ENCODE measurements at regions not wholly inside any gene's neighbourhood (a gene's known extent, or its start where the extent isn't known, plus 50 kb on each side); places are given as distances from the start of the nearest gene placed in this dataset.

GRCh38 chr1:212495766-212496494, 63.2 kb downstream of the NENF start:
- no peak overlapping the region for H3K4me2 ChIP-seq (replicated peaks; ENCODE audit: extremely low read depth, low read length, poor library complexity, severe bottlenecking)
- peaks cover 0 to 8% (median 5%) of the 10 kb centered on the region in 3 donors for H3K27me3 Mint-ChIP-seq (ENCODE audit: low read depth in 3 of 3)
- no peaks in the 10 kb centered on the region for H3K27me3 ChIP-seq (ENCODE audit: control insufficient read depth in 2 of 2, insufficient read depth in 2 of 2, low read length in 2 of 2)
- no peak overlapping the region for H2AFZ ChIP-seq (ENCODE audit: insufficient read depth, low read depth, low read length, poor library complexity, severe bottlenecking)
- intact Hi-C loops (cut with micrococcal nuclease) = loop anchor here in 1 of 2 donors (2.0 kb wide), 1 partner anchor 19 kb away; no protein-coding TSS in a partner anchor
- no peak overlapping the region for H3K9ac ChIP-seq (ENCODE audit: insufficient read depth, low read length, poor library complexity, severe bottlenecking)
- H3K79me2 ChIP-seq (ENCODE audit: insufficient read depth, low read length) = no peaks in the 10 kb centered on the region
- H3K4me1 ChIP-seq (ENCODE audit: control insufficient read depth in 1 of 2, insufficient read depth in 2 of 2, low read length in 2 of 2) = peaks cover 14 to 17% of the 10 kb centered on the region in 2 donors
- no peaks in the 10 kb centered on the region for H3K36me3 ChIP-seq (replicated peaks in 1 of 2; ENCODE audit: control insufficient read depth in 1 of 2, insufficient read depth in 2 of 2, low read length in 2 of 2)
- peaks cover 0 to 6% of the 10 kb centered on the region in 2 donors for H3K36me3 Mint-ChIP-seq
- peak overlapping the region; percentile 52 to 81 (median 69) for H3K27ac Mint-ChIP-seq
- peaks cover 32% of the 10 kb centered on the region for H3K4me1 Mint-ChIP-seq
- H3K4me3 ChIP-seq (replicated peaks in 1 of 3; ENCODE audit: low read depth in 2 of 3, low read length in 3 of 3) = no peak overlapping the region
- 81% methylated on average over 7 of the region's 8 CpGs for WGBS (ENCODE audit: insufficient coverage)
- no peaks in the 10 kb centered on the region for H3K9me3 ChIP-seq (replicated peaks in 1 of 2; ENCODE audit: control insufficient read depth in 1 of 2, insufficient read depth in 1 of 2, low read length in 2 of 2)
- H4K20me1 ChIP-seq (ENCODE audit: insufficient read depth, low read length) = no peaks in the 10 kb centered on the region
- peak overlapping the region in 1 of 2 donors; percentile 35 for H3K27ac ChIP-seq (ENCODE audit: low read depth in 1 of 2, low read length in 2 of 2)
- TF ChIP-seq, protein P1, sequence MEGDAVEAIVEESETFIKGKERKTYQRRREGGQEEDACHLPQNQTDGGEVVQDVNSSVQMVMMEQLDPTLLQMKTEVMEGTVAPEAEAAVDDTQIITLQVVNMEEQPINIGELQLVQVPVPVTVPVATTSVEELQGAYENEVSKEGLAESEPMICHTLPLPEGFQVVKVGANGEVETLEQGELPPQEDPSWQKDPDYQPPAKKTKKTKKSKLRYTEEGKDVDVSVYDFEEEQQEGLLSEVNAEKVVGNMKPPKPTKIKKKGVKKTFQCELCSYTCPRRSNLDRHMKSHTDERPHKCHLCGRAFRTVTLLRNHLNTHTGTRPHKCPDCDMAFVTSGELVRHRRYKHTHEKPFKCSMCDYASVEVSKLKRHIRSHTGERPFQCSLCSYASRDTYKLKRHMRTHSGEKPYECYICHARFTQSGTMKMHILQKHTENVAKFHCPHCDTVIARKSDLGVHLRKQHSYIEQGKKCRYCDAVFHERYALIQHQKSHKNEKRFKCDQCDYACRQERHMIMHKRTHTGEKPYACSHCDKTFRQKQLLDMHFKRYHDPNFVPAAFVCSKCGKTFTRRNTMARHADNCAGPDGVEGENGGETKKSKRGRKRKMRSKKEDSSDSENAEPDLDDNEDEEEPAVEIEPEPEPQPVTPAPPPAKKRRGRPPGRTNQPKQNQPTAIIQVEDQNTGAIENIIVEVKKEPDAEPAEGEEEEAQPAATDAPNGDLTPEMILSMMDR (IDR thresholded peaks at IDR 0.05) = no peak
- H3K9me3 Mint-ChIP-seq = peaks cover 0 to 3% (median 0%) of the 10 kb centered on the region in 7 donors
- peak; percentile 33 to 68 (median 44) for DNase-seq
- H3K4me3 Mint-ChIP-seq = no peak overlapping the region

DNA sequence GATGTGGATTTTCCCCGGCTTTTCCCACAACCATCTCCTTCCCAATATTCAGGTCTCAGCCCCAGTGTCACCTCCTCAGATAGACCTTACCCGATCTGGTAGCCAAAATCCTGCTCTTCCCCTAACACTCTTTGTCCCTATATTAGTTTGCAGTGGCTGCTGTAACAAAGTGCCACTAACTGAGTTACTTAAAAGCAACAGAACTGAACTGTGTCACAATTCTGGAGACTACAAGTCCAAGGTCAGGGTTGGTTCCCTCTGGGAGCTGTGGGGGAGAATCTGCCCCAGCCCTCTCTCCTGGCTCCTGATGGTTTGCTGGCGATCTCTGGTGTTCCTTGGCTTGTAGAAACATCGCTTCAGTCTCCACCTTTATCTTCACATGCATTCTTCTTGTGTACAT, 64.0 kb downstream of the NENF start:
- Mint-ChIP-seq H3K27me3 (ENCODE audit: low read depth in 3 of 3) (peaks cover 0 to 5% (median 5%) of the 10 kb centered on the region in 3 donors), H3K36me3 (peaks cover 0 to 3% of the 10 kb centered on the region in 2 donors), H3K27ac (peak overlapping the region in 2 of 7 donors; percentile 26 to 65), H3K4me3 (no peak overlapping the region), H3K4me1 (peaks cover 24% of the 10 kb centered on the region), H3K9me3 (peaks cover 0 to 3% (median 1%) of the 10 kb centered on the region in 7 donors)
- no peak overlapping the region for H3K4me2 ChIP-seq (replicated peaks; ENCODE audit: extremely low read depth, low read length, poor library complexity, severe bottlenecking)
- no peak overlapping the region for H3K4me3 ChIP-seq (replicated peaks in 1 of 3; ENCODE audit: low read depth in 2 of 3, low read length in 3 of 3)
- H3K27me3 ChIP-seq (ENCODE audit: control insufficient read depth in 2 of 2, insufficient read depth in 2 of 2, low read length in 2 of 2) = no peaks in the 10 kb centered on the region
- no peaks in the 10 kb centered on the region for H3K9me3 ChIP-seq (replicated peaks in 1 of 2; ENCODE audit: control insufficient read depth in 1 of 2, insufficient read depth in 1 of 2, low read length in 2 of 2)
- H3K27ac ChIP-seq (ENCODE audit: low read depth in 1 of 2, low read length in 2 of 2) = no peak overlapping the region
- no peak overlapping the region for H2AFZ ChIP-seq (ENCODE audit: insufficient read depth, low read depth, low read length, poor library complexity, severe bottlenecking)
- H4K20me1 ChIP-seq (ENCODE audit: insufficient read depth, low read length) = no peaks in the 10 kb centered on the region
- no peaks in the 10 kb centered on the region for H3K36me3 ChIP-seq (replicated peaks in 1 of 2; ENCODE audit: control insufficient read depth in 1 of 2, insufficient read depth in 2 of 2, low read length in 2 of 2)
- no peak overlapping the region for H3K9ac ChIP-seq (ENCODE audit: insufficient read depth, low read length, poor library complexity, severe bottlenecking)
- peak in 1 of 3 donors; percentile 36 for DNase-seq
- TF ChIP-seq, protein P1 (IDR thresholded peaks at IDR 0.05) = no peak
- intact Hi-C loops (cut with micrococcal nuclease) = loop anchor here in 1 of 2 donors (2.0 kb wide), 1 partner anchor 18 kb away; no protein-coding TSS in a partner anchor
- 100% methylated on average over 1 of the region's 4 CpGs for WGBS (ENCODE audit: insufficient coverage)
- peaks cover 7 to 10% of the 10 kb centered on the region in 2 donors for H3K4me1 ChIP-seq (ENCODE audit: control insufficient read depth in 1 of 2, insufficient read depth in 2 of 2, low read length in 2 of 2)
- no peaks in the 10 kb centered on the region for H3K79me2 ChIP-seq (ENCODE audit: insufficient read depth, low read length)

All from CD14-positive monocyte (primary cell).